ENCODE measurements at regions not wholly inside any gene's neighbourhood (a gene's known extent, or its start where the extent isn't known, plus 50 kb on each side); places are given as distances from the start of the nearest gene placed in this dataset.
"Not testable (repeated sequence)": the region's sequence is repeated elsewhere in the genome, so short reads cannot be mapped to it uniquely, and the experiment has no call there.

DNA sequence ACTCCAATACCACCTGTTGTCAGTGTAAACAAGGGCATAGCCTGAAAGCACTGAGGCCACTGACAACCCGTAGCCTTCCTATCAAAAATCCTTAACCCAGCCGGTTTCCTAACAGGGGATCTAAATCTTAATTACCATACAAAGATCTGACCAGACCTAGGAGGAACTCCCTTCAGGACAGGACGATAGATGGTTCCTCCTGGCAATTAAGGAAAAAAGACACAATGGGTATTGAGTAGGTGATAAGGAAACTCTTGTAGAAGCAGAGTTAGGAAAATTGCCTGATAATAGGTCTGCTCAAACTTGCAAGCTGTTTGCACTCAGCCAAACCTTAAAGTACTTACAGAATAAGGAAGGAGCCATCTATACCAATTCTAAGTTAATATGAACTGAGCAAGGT, 1517.3 kb upstream of the RAG2 start:
- DNase-seq: not testable (repeated sequence)

DNA sequence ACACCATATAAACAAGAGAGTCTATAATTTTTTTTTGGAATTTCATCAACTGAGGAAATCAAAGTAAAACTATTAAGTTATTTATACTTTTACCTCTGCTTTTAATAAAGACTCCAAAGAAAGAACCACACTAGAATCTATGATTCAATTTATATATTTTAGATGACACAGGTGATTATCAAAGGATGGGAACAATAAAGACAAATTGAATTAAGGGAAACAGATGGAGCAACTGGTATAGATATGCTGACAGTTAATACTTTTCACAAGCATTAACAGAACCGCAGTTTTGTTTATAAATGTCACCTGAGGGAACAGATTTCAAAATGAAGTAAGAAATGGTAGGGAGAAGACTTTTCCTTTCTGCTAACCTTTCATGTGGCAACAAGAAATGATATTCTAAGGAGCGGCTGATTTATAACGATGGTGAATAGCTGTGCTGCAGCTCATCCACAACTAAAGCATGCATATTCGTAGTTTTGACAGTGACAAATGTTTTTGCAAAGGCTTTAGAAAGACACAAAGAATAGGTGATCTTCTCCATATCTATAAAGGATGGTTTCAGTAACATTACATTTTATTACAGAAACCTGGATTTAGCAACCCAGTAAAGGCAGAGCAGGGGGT, 1502.9 kb upstream of the RAG2 start:
- DNase-seq: no peak

DNA sequence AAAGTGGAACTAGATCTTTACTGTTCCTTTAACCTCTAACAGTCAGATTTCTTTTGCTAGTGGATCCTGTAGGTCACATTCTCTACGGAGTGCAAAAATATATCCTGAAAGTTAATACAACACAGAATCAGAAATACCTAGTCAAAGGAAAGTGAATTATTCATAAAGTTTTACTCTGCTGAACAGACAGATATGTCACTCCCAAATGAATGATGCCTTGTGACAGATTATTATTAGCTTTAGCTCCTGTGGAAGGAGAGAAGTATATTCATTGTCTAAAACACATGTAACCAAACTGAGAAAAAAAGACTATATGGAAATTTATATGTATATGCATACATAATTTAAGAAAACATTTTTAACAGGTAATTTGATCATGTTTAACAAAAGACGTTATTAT, 1497.2 kb upstream of the RAG2 start:
- DNase-seq: no peak

DNA sequence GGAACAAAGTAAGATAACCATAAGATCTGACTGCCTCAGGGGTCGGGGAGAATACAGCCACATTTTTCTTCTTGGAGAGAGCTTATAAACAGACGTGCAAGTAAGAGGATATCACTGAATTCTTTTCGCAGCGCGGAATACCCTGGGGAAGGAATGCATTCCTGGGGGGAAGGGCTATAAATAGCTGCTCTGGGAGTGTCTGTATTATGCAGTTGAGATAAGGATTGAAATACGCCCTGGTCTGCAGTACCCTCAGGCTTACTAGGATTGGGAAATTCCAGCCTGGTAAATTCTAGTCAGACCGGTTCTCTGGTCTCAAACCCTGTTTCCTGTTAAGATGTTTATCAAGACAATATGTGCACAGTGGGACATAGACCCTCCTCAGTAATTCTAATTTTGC, 1491.7 kb upstream of the RAG2 start:
- no peak for DNase-seq

DNA sequence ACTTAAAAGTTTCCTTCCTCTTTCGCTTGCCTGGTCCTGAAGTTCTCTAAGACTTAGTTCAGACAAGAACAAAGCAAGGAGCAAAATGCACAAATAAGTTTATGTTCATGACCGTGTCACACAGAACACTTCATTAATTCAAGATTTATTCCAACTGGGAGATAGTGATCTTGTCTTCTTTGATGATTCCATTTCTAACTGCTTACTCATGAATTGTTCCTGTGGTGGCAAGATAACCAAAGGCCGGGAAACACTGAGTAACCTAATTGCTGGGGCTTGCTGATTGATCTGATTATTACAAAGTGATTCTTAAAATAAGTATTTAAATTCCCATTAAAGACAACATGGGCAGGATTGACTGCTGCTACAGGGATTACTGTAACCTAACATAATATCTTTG, 1462.9 kb upstream of the RAG2 start:
- no peak for DNase-seq

DNA sequence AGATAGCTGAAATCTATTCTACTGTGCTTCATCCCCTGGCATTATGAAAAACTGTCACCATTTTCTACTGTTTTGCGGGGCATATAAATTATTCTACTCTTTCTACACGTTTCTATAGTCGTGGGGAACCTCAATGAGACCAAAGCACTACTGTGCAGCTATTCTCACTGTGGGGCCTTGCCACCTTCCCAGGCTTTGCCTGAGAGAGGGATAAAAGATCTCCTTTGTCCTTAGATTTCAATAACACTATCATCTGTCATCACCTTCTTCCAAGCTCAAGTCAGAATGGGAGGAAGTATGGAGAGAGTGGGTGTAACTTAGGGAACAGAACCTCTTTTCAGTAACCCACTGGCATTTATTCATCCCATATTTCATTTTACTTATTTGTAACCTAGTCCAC, 1462.1 kb upstream of the RAG2 start:
- no peak for DNase-seq

DNA sequence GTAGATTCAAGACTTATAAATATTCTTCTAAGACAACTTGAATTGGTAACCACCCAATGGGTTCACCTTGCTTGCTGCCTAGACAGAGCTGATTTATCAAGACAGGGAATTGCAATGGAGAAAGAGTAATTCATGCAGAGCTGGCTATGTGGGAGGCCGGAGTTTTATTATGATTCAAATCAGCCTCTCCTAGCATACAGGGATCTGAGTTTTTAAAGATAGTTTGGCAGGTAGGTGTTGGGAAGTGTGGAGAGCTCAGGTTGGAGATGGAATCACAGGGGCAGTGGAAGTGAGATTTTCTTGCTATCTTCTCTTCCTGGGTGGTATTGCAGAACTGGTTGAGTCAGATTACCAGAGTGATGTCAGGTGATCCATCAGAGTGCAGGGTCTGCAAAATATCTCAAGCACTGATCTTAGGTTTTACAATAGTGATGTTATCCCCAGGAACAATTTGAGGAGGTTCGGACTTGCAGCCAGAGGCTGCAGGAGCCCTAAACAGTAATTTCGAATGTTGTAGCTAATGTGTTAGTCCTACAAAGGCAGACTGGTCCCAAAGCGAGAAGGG, 1448.6 kb upstream of the RAG2 start:
- DNase-seq: no peak

GRCh38 chr11:38043060-38043459, 1445.0 kb upstream of the RAG2 start:
- no peak for DNase-seq

- no peak for DNase-seq
Measured at GRCh38 chr11:38038777-38039176, 1440.7 kb upstream of the RAG2 start.

DNA sequence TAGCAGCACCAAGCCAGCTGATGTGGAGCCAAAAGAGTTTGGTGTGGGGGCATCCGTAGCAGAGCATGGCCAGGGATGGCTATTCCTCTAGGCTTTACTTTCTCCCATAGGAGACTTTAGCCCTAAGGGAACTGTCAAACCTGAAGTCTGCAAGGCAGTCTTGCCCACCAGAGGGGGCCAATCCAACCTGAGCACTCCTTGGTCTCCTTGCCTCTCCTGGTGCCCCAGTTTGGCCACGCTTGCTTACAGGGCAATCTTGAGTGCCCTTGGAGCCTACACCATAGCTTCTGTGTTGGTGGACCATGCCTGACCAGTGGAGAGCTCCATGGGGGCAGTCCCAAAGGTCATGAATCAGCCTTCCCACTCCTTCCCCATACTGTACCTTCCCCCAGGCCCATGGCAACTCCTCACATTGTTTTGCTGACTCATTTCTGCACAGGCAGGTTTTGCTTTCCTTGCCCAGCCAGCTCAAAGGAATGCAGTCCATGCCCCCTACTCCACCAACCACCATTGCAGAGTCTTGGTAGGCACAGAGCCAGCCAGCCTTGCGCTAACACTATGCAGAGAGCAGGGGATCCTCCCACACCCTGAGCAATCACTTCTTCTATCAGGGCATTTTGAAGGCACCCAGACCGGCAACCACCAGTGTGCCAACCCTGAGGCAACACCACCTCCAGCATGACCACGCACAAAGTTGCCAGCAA, 1421.2 kb upstream of the RAG2 start:
- no peak for DNase-seq

DNA sequence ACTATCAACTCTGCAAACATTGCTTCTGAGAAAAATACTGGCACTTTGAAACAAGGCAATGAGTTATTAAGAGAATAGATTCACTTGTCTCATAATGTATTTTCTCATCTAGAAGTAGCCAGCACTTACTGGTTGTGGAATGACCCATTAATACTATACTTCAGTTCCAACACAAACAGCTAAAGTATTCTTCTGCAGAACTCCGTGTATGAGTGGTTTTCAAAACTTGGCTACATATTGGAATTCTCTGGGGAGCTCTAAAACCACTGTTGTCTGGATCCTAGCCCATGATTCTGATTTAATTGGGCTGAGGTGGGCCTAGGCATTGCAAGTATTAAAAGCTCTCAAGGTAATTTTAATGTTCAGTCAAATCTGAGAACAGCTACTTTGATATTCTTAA, 1416.4 kb upstream of the RAG2 start:
- DNase-seq: no peak

GRCh38 chr11:38013157-38013556, 1415.1 kb upstream of the RAG2 start:
- no peak for DNase-seq

DNA sequence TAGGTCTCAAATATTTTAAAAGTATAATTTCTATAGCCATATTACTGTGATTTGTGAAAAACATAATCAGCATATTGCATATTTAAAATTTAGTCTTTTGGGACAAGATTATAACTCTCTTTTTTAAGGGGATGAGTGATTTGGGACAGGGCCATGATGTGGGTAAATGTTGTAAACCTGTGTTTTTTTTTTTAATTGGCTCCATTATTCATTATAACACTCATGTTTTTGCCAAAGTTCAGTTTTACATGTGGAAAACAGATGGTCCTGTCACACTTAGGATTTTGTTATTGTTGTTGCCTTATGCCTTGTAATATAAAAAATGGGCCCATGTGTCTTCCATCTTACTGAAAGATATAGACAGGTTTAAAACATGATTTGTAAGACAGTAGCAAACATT, 1413.5 kb upstream of the RAG2 start:
- no peak for DNase-seq

GRCh38 chr11:38009932-38010331, 1411.9 kb upstream of the RAG2 start:
- DNase-seq: no peak

- DNase-seq: no peak
Measured at GRCh38 chr11:38006466-38006865, 1408.4 kb upstream of the RAG2 start.

- no peak for DNase-seq
Measured at GRCh38 chr11:38005597-38005996, 1407.6 kb upstream of the RAG2 start.

DNA sequence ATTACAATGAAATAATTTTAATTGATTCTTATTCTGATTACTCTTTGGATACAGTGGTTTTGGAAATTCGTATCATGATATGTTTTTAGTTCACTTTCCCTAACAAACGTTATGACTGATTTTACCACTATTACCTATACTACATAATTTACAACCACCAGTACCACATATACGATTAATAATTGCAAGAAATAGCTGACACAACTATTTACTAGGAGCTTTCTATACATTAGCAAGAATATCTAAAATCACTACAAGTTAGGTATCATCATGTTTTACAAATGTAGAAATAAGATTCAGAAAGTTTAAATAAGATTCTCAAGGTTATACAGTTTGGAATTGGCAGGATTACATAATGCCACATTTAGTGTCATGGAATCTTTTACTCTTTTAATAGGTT, 1401.1 kb upstream of the RAG2 start:
- DNase-seq: no peak

- no peak for DNase-seq
Measured at GRCh38 chr11:37995886-37996285, 1397.8 kb upstream of the RAG2 start.

DNA sequence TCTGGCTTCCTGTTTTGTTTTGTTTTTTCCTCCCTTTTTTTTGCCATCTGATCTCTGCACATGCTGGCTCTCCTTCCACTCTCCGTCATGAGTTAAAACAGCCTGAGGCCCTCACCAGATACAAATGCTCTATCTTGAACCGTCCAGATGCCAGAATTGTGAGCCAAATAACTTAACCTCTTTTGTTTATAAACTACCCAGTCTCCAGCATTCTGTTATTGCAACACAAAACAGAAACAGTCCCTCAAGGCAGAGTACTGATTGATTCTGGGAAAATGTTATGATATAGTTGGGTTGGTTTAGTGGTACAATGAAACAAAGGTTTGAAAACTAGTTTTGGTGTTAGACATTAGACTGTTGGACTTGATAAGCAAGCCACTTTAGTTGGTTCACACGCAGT, 1390.0 kb upstream of the RAG2 start:
- no peak for DNase-seq

DNA sequence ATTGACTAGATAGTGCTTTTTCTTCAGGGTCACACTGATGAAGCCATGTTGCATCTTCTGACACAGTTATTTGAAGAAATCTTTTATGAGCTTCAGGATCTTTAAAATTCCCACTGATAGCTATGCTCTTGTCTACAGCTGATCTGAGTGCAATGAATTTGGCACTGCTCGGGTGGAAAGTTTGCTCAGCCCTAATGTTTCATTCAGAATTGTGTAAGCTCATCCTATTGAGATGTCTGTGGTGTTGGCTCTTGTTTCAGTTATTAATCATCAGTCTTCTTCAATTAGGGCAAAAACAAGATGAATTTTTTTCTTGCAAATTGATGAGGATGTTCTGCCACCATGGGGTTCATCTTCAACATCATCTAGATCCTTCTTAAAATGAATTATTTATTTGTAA, 1387.0 kb upstream of the RAG2 start:
- DNase-seq: no peak

DNA sequence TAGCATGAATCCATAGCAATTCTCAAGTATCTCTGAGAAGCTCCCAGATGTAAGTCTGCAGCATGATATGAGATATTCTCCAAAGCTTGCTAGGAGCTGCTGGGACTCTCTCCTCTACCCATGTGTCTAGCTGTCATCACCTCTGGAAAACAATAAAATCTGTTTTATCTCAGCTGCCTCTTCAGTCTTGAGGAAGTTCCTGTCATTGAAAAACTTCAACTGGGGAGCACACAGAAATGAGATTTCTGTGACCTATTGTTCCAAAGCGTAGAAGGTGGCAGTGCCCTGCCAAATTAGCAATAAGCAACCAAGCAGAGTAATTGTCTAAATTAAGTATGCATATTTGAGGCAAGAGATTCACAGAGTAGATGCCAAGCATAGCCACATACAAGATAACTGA, 1380.6 kb upstream of the RAG2 start:
- DNase-seq: no peak

DNA sequence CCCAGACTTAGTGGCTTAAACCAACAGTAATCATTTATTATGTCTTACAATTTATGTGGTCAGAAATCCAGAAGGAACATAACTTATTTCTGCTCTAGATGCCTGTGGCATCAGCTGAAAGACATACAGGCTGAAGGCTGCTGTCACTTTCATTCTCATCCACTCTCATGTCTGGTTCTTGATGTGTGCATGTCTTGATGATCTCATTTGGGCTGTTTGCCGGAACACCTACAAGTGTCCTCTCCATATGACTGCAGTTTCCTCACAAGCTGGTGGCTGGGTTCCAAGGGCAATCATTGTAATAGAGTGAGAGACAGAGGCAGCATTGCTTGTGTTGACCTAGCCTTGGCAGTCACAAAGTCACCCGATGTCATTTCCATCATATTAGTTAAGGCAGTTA, 1375.9 kb upstream of the RAG2 start:
- DNase-seq: no peak

GRCh38 chr11:37972691-37973090, 1374.7 kb upstream of the RAG2 start:
- DNase-seq: no peak

GRCh38 chr11:37969336-37969735, 1371.3 kb upstream of the RAG2 start:
- not testable (repeated sequence) for DNase-seq

DNA sequence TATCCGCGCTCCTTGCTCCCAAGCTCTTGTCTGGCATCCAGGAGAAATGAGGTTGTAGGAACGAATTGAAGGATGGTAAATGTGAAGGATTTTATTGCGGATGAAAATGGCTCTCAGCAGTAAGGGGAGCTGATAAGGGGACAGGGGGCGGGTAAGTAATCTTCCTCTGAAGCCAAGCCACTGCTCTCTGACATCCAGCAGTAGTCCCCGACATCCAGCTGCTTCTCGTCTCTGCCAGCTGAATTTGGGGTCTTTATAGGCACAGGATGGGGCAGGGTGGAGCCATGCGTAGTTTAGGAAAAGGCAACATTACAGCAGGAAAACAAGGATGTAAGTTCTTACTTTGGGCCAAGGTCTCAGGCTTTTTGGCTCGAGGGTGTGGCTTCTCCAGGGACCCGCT, 1370.1 kb upstream of the RAG2 start:
- DNase-seq: no peak

Measured in NCI-H1092 (cell line).